ENCODE measurements at regions not wholly inside any gene's neighbourhood (a gene's known extent, or its start where the extent isn't known, plus 50 kb on each side); places are given as distances from the start of the nearest gene placed in this dataset.

DNA sequence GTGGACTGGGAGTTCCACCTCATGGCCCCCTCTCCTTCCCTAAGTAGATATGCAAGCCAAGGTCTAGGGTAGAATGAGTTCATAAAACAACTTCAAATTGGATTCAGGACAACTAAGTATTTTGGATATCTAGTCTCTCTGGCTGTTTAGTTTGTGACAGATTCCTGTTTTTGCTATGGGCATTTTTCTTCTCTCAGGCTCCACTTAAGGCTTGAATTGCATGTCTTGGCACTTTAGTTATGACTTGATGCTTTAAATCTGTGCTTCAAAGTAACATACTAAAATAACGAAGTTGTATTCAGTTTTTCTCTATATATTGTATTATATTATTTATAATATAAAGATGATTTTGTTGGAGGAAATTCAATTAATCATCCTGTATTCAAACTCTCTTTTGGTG is 873.4 kb upstream of the MBL2 start:
- TF ChIP-seq, protein P1, sequence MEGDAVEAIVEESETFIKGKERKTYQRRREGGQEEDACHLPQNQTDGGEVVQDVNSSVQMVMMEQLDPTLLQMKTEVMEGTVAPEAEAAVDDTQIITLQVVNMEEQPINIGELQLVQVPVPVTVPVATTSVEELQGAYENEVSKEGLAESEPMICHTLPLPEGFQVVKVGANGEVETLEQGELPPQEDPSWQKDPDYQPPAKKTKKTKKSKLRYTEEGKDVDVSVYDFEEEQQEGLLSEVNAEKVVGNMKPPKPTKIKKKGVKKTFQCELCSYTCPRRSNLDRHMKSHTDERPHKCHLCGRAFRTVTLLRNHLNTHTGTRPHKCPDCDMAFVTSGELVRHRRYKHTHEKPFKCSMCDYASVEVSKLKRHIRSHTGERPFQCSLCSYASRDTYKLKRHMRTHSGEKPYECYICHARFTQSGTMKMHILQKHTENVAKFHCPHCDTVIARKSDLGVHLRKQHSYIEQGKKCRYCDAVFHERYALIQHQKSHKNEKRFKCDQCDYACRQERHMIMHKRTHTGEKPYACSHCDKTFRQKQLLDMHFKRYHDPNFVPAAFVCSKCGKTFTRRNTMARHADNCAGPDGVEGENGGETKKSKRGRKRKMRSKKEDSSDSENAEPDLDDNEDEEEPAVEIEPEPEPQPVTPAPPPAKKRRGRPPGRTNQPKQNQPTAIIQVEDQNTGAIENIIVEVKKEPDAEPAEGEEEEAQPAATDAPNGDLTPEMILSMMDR (IDR thresholded peaks at IDR 0.05), result no peak
- TF ChIP-seq POLR2A (IDR thresholded peaks at IDR 0.05), result no peak
